Kasumi-1 (cell line): ENCODE measurements at regions not wholly inside any gene's neighbourhood (a gene's known extent, or its start where the extent isn't known, plus 50 kb on each side); places are given as distances from the start of the nearest gene placed in this dataset.
"Not testable (repeated sequence)": the region's sequence is repeated elsewhere in the genome, so short reads cannot be mapped to it uniquely, and the experiment has no call there.

Source experiments
- DNase-seq, 2 experiments: peaks; one replicate each; lab custom pipeline; 2025; lab: John Stamatoyannopoulos, UW

DNA sequence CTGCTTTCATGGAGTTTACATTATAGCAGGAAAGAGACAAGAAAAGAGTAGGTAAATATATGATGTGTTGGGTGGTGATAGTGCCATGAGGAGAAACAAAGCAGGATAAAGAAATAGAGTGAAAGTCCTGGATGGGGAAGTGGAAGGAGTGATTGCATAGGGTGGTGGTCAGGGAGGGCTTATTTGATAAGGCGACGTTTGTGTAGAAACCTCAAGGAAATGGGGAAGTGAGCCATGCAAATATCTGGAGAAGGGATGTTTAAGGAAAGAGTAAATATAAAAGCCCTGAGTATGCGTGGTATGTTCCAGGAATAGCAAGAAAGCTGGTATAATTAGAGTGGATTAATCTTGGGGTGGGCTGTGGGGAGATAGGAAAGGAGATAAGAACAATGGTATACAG lies 134.7 kb upstream of the SV2C start:
- peak; percentile 50 to 58 for DNase-seq

GRCh38 chr5:75940418-75940817 lies 142.8 kb upstream of the SV2C start:
- no peak for DNase-seq

- DNase-seq = no peak
Measured at GRCh38 chr5:75935572-75935971, 147.6 kb upstream of the SV2C start.

- no peak for DNase-seq
Measured at GRCh38 chr5:75933489-75933888, 149.7 kb upstream of the SV2C start.

GRCh38 chr5:75931175-75931574 lies 152.0 kb upstream of the SV2C start:
- DNase-seq = no peak

DNA sequence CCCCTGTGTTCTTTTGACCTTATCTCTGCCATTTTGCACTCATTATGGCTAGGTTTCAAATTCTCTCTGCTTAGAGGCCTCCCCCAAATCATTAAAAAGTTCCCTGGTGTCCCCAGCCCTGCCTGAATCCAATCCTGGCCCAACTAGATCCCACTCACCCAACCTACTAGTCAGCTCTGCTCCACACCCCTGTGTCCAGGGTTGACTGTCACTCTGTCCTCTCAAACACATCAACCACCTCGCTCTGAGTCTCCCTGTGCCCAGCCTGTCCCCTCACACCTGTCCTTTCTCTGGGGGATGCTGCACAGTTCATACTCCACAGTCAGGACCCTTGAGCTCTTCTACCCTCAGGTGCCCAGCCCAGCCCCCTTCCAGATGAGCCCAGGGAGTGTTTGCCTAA lies 154.2 kb upstream of the SV2C start:
- DNase-seq = no peak

GRCh38 chr5:75922480-75922879 lies 160.7 kb upstream of the SV2C start:
- no peak for DNase-seq

- DNase-seq = no peak
Measured at GRCh38 chr5:75921011-75921410, 162.2 kb upstream of the SV2C start.

GRCh38 chr5:75916144-75916543 lies 167.0 kb upstream of the SV2C start:
- DNase-seq = no peak

DNA sequence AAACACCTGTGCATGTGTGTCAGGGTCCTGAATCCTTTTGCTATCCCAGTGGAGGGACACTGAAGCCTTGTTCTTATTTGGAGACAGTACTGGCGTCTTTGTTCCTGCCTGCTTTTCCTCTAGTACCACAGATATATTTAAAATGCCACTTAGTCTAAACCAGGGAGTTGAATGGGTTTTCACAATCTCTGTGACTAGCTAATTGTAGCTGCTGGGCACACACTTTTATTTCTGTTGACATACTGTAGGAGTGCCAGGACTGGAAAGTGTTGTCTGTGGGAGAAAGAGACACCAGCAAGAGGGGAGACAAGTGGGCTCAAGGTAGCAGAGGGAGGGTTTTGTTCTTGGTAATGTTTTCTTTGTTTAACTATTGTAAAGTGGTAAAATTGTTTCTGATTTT lies 174.0 kb upstream of the SV2C start:
- no peak for DNase-seq

DNA sequence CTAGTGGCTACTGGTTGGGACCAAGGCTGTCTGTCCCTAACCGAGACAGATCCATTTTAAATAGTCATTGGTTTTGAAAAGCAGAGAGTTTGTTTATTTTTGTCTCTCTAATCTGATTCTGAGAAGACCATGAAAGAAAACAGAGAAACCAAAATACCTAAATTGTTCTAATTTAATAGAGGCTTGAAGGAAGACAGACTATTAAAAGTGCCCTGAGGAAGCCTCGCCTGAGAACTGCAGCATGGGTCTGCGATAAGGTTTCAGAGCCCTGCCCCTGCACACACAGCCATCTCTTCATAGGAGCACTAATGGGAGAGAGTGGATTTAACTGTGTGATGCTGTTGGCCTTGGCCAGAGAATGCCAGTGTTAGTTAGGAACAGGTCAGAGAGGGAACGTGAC lies 175.5 kb upstream of the SV2C start:
- DNase-seq = no peak

- no peak for DNase-seq
Measured at GRCh38 chr5:75894482-75894881, 177.2 kb upstream of the POC5 start.

DNA sequence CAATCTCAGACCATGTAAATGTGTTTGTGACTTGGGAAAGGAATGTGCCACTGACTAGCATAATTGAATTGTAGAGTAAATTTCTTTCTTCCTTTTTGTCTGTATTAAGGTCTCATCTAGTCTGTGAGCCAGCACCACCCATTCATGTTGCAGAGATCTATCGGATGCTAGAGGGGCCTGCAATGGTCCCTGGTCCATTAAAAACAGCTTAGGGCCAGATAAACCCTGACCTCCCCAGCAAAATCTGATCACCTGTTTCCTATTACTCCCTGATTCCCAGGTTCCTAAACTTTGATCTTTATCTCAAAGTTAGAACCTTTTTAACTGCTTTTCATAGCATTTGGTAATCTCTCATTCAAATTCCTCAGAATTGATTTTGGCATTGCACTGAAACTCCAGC lies 174.5 kb upstream of the POC5 start:
- DNase-seq = no peak

- DNase-seq = no peak
Measured at GRCh38 chr5:75891020-75891419, 173.8 kb upstream of the POC5 start.

GRCh38 chr5:75890546-75890945 lies 173.3 kb upstream of the POC5 start:
- DNase-seq = no peak

DNA sequence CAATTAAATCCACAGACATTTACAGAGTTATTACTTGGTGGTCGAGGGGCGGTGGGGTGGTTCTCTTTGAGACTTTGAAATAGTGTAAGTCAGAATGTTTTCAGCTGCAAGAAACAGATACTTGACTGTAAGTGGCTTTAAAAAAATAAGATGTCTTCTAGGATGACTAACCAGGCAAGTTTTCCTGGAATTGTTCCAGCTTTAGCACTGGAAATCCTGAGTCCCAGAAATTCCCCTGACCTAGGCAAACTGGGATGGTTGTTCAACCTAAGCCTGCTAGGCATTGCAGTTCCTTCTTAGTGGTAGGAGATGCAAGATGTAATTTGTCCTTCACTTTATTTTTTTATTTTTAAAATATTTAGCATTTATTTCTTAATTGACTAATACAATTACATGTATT lies 169.5 kb upstream of the POC5 start:
- DNase-seq = no peak

DNA sequence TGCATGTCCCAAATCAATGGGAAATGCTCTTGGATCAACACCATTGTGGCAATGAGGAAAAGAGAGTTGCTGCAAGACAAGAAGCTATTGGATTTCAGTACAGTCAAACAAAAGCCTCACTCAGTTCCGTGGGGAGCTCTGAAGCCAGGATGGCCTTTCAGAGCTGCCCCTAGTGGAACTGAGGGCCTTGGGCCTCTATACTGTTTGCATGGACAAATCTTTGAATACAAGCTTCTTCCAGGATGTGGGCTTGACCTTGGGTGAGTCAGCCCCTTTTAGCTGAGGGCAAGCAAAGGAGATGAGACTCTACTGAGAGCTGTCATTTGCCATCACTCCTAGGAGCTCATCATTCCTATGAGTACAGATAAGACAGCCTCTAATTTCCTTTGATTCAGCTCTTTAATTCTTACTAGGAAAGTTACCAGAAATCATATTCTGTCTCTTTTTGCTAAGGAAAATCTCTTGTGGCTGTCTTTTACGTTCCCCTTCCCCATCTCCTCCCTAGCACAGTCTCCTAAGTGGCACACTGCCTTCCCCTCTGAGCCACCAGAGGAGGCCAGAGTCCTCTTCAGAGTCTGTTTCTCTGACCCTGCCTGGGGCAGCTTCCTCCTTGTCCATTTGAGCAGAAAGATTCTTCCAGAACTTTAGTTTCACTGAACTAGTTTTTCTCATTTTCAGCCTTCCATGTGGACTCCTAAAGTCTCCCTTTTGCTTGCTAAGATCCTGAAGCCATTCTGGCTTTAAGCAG lies 168.8 kb upstream of the POC5 start:
- DNase-seq = peak; percentile 9 to 21

DNA sequence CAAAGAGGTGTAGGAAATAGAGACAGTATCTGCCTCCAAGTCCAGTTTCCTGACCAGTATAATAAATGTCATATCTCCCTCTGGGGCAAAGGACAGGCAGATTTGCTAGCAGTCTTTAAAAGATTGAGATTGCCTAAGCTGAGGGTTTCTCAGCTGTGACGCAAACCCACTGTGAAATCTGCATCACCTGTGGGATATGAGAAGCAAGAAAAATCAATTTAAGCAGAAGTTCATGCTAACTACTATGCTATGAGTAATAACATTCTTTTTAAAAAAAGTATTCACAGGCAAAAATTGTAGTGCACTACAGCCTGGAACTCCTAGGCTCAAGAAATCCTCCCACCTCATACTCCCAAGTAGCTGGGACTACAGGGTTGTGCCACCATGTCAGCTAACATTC lies 168.1 kb upstream of the POC5 start:
- DNase-seq = no peak

- no peak for DNase-seq
Measured at GRCh38 chr5:75869891-75870290, 152.7 kb upstream of the POC5 start.

DNA sequence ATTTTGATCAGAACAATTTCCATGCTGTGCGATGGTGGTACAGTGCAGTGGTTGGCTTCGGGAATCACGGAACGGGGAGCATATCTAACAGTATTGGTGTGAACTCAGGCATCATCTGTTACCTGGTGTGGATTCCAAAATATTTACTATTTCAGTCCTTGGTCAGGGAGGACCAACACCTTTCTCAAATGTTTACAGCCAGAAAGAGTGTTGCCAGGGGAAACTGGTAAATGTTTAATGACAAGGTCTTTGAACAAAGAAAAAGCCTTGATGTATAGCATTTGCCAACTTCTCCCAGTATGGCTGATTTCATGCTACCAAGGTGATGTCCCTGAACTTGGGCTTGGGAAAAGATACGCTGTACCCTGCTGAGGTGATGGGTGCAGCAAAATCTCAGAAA lies 145.6 kb upstream of the POC5 start:
- DNase-seq = no peak

- DNase-seq = not testable (repeated sequence)
Measured at GRCh38 chr5:75859621-75860020, 142.4 kb upstream of the POC5 start.

- DNase-seq = no peak
Measured at GRCh38 chr5:75856056-75856455, 138.8 kb upstream of the POC5 start.

- no peak for DNase-seq
Measured at GRCh38 chr5:75848077-75848476, 130.8 kb upstream of the POC5 start.

DNA sequence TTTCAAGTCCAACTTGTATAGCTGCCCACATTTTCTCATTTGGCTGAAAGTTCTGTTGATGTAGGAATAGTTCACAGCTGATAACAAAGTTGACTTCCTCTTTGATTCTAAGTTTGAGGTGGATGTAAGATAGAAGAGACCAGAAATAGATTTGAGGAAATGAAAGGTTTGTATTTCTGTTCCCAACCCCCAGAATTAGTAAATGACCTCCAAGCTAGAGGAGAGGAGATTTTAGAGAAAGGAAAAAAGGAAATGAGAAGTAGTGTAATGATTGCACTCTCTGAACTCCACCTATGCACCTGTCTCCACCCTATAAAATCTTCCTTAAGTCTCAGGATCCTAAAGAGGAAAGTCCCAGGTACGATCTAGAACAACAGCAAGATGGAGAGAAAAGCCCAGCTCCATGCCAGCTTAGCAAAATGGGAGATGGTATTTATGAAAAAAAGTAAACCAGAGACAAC lies 130.4 kb upstream of the POC5 start:
- peak; percentile 44 to 59 for DNase-seq
